H9 (cell line): ENCODE measurements at regions not wholly inside any gene's neighbourhood (a gene's known extent, or its start where the extent isn't known, plus 50 kb on each side); places are given as distances from the start of the nearest gene placed in this dataset.

Experiments used
- DNase-seq: peaks from one replicate; pipeline ENCODE4 v3.0.0-alpha.2; 2017
- H2AFZ ChIP-seq: one replicate; pipeline ENCODE4 v1.6.1; 2013; ENCODE audit warnings: mild to moderate bottlenecking, low read length, control low read depth, moderate library complexity
- H2AK5ac ChIP-seq: 2 replicates; pipeline ENCODE4 v1.6.1; 2013; ENCODE audit warnings: low read length, control low read depth, mixed read lengths; ENCODE audit not compliant: insufficient read length
- H2BK120ac ChIP-seq: one replicate; pipeline ENCODE4 v1.6.1; 2013; ENCODE audit warnings: low read depth, mild to moderate bottlenecking, low read length, control low read depth, inconsistent platforms; ENCODE audit not compliant: poor library complexity, severe bottlenecking
- H2BK12ac ChIP-seq: 2 replicates; pipeline ENCODE4 v1.6.1; 2013; ENCODE audit warnings: low read length, control low read depth, mixed read lengths, low read depth; ENCODE audit not compliant: insufficient read length
- H2BK15ac ChIP-seq: 2 replicates; pipeline ENCODE4 v1.6.1; 2013; ENCODE audit warnings: low read depth, low read length, control low read depth
- H2BK20ac ChIP-seq: one replicate; pipeline ENCODE4 v1.6.1; 2013; ENCODE audit warnings: low read depth, mild to moderate bottlenecking, low read length, control low read depth, inconsistent platforms; ENCODE audit not compliant: poor library complexity, severe bottlenecking
- H2BK5ac ChIP-seq: 2 replicates; pipeline ENCODE4 v1.6.1; 2013; ENCODE audit warnings: low read length, control low read depth, mixed read lengths; ENCODE audit not compliant: insufficient read length
- H3K14ac ChIP-seq: 2 replicates; pipeline ENCODE4 v1.6.1; 2013; ENCODE audit warnings: low read length, control low read depth; ENCODE audit not compliant: insufficient read depth
- H3K18ac ChIP-seq: 2 replicates; pipeline ENCODE4 v1.6.1; 2013; ENCODE audit warnings: low read depth, mild to moderate bottlenecking, mixed read lengths, low read length, control low read depth; ENCODE audit not compliant: insufficient read length
- H3K23ac ChIP-seq: 2 replicates; pipeline ENCODE4 v1.6.1; 2013; ENCODE audit warnings: low read length, control low read depth, mixed read lengths, low read depth; ENCODE audit not compliant: insufficient read length
- H3K23me2 ChIP-seq: 2 replicates; pipeline ENCODE4 v1.6.1; 2013; ENCODE audit warnings: low read depth, mild to moderate bottlenecking, mixed read lengths, low read length, control low read depth; ENCODE audit not compliant: insufficient read length, poor library complexity, severe bottlenecking
- H3K27ac ChIP-seq: 2 replicates; pipeline ENCODE4 v1.5.1; 2013; ENCODE audit warnings: low read length, control low read depth, mixed read lengths, low read depth; ENCODE audit not compliant: insufficient read length
- H3K27me3 ChIP-seq: 2 replicates; pipeline ENCODE4 v1.6.1; 2013; ENCODE audit warnings: low read length, control low read depth, inconsistent platforms; ENCODE audit not compliant: insufficient read depth
- H3K4ac ChIP-seq: 2 replicates; pipeline ENCODE4 v1.6.1; 2013; ENCODE audit warnings: low read depth, mild to moderate bottlenecking, control low read depth, inconsistent platforms, low read length, moderate library complexity
- H3K4me1 ChIP-seq: 2 replicates; pipeline ENCODE4 v1.6.1; 2013; ENCODE audit warnings: low read length, control low read depth, inconsistent platforms; ENCODE audit not compliant: insufficient read depth
- H3K4me2 ChIP-seq: 2 replicates; pipeline ENCODE4 v1.6.1; 2013; ENCODE audit warnings: low read length, control low read depth, mixed read lengths; ENCODE audit not compliant: insufficient read length, insufficient read depth
- H3K56ac ChIP-seq: 2 replicates; pipeline ENCODE4 v1.6.1; 2013; ENCODE audit warnings: low read depth, mild to moderate bottlenecking, mixed read lengths, low read length, control low read depth; ENCODE audit not compliant: insufficient read length
- H3K79me1 ChIP-seq: 2 replicates; pipeline ENCODE4 v1.6.1; 2013; ENCODE audit warnings: low read depth, mild to moderate bottlenecking, moderate library complexity, low read length, control low read depth, inconsistent platforms; ENCODE audit not compliant: insufficient read depth, poor library complexity, severe bottlenecking
- H3K79me2 ChIP-seq: 2 replicates; pipeline ENCODE4 v1.6.1; 2013; ENCODE audit warnings: low read length, control low read depth, inconsistent platforms; ENCODE audit not compliant: insufficient read depth
- H3K9ac ChIP-seq: 2 replicates; pipeline ENCODE4 v1.6.1; 2013; ENCODE audit warnings: low read length, control low read depth, mixed read lengths; ENCODE audit not compliant: insufficient read length; ENCODE audit errors: extremely low read depth
- H3K9me3 ChIP-seq: one replicate; pipeline ENCODE4 v1.6.1; 2013; ENCODE audit warnings: low read depth, low read length, inconsistent platforms; ENCODE audit not compliant: control insufficient read depth
- H3T11ph ChIP-seq: one replicate; pipeline ENCODE4 v1.6.1; 2013; ENCODE audit warnings: mild to moderate bottlenecking, low read length, control low read depth, inconsistent platforms
- H4K20me1 ChIP-seq: one replicate; pipeline ENCODE4 v1.6.1; 2013; ENCODE audit not compliant: control insufficient read depth, insufficient read length, insufficient read depth
- H4K5ac ChIP-seq: 2 replicates; pipeline ENCODE4 v1.6.1; 2013; ENCODE audit warnings: low read depth, mild to moderate bottlenecking, mixed read lengths, low read length, control low read depth; ENCODE audit not compliant: insufficient read length
- H4K8ac ChIP-seq: replicated peaks from 2 replicates; pipeline ENCODE4 v1.6.1; 2013; ENCODE audit warnings: low read length, control low read depth, mixed read lengths, low read depth; ENCODE audit not compliant: insufficient read length
- H4K91ac ChIP-seq: 2 replicates; pipeline ENCODE4 v1.6.1; 2013; ENCODE audit warnings: low read depth, mild to moderate bottlenecking, moderate library complexity, mixed read lengths, low read length, control low read depth; ENCODE audit not compliant: insufficient read length
- H3K27ac Mint-ChIP-seq, 3 experiments: 2 replicates in 2 of 3; 3 replicates in 1 of 3; pipeline ENCODE4 v1.8.0; 2020 to 2021; ENCODE audit warnings: mixed read lengths in 3 of 3, mild to moderate bottlenecking in 1 of 3, moderate library complexity in 1 of 3
- H3K27me3 Mint-ChIP-seq: 2 replicates; pipeline ENCODE4 v1.8.0; 2021; ENCODE audit warnings: low read depth, mild to moderate bottlenecking, moderate library complexity, mixed read lengths
- H3K36me3 Mint-ChIP-seq, 3 experiments: 2 replicates in 2 of 3; 3 replicates in 1 of 3; pipeline ENCODE4 v1.8.0; 2020 to 2021; ENCODE audit warnings: low read depth in 3 of 3, mixed read lengths in 3 of 3; ENCODE audit not compliant: insufficient read depth in 1 of 3
- H3K4me1 Mint-ChIP-seq, 2 experiments: 2 replicates each; pipeline ENCODE4 v1.8.0; 2020; ENCODE audit warnings: mixed read lengths in 2 of 2
- H3K4me3 Mint-ChIP-seq, 2 experiments: 2 replicates in 1 of 2; 3 replicates in 1 of 2; pipeline ENCODE4 v1.8.0; 2020 to 2021; ENCODE audit warnings: mild to moderate bottlenecking in 2 of 2, mixed read lengths in 2 of 2, moderate library complexity in 1 of 2
- H3K9me3 Mint-ChIP-seq, 2 experiments: 2 replicates in 1 of 2; 3 replicates in 1 of 2; pipeline ENCODE4 v1.8.0; 2020; ENCODE audit warnings: mild to moderate bottlenecking in 2 of 2, mixed read lengths in 2 of 2, moderate library complexity in 1 of 2
- WGBS: extraction: QIAGEN DNeasy Blood & Tissue Kit; methylation state at CpG from one replicate; pipeline ENCODE4 v1.1.7; 2013; ENCODE audit warnings: missing lambda C conversion rate, low lambda C conversion rate, mixed read lengths; ENCODE audit not compliant: insufficient read length; ENCODE audit errors: extremely low coverage; 5-methylcytosine and 5-hydroxymethylcytosine counted together
- TF ChIP-seq, protein P1 (sequence below): fragments of 200-600 bp; sonication (generic); conservative IDR thresholded peaks from 3 replicates; pipeline ENCODE4 v1.8.0; 2021; ENCODE audit warnings: antibody characterized with exemption, mild to moderate bottlenecking

- H2BK5ac ChIP-seq, result no peak overlapping the region
- no peak overlapping the region for H3K4me2 ChIP-seq
- H3K27me3 ChIP-seq, result no peaks in the 10 kb centered on the region
- no peak overlapping the region for H3K14ac ChIP-seq
- Mint-ChIP-seq H3K9me3 (no peaks in the 10 kb centered on the region), H3K36me3 (no peaks in the 10 kb centered on the region), H3K4me3 (no peak overlapping the region), H3K27ac (no peak overlapping the region), H3K4me1 (no peaks in the 10 kb centered on the region), H3K27me3 (no peaks in the 10 kb centered on the region)
- no peaks in the 10 kb centered on the region for H4K20me1 ChIP-seq
- H3K18ac ChIP-seq, result no peak overlapping the region
- H4K91ac ChIP-seq, result no peak overlapping the region
- H3K23ac ChIP-seq, result no peak overlapping the region
- H2BK12ac ChIP-seq, result no peak overlapping the region
- no peak overlapping the region for H4K5ac ChIP-seq
- WGBS, result no CpG with 5 or more reads among the region's 3 CpGs
- no peaks in the 10 kb centered on the region for H3K79me2 ChIP-seq
- H3K4ac ChIP-seq, result no peak overlapping the region
- H4K8ac ChIP-seq, result no peak overlapping the region
- H2BK20ac ChIP-seq, result no peak overlapping the region
- no peak overlapping the region for H2BK15ac ChIP-seq
- H2AFZ ChIP-seq, result no peak overlapping the region
- H3K9me3 ChIP-seq, result no peaks in the 10 kb centered on the region
- no peak overlapping the region for H2BK120ac ChIP-seq
- DNase-seq, result no peak
- H2AK5ac ChIP-seq, result no peak overlapping the region
- no peaks in the 10 kb centered on the region for H3K4me1 ChIP-seq
- no peak overlapping the region for H3K56ac ChIP-seq
- TF ChIP-seq, protein P1, sequence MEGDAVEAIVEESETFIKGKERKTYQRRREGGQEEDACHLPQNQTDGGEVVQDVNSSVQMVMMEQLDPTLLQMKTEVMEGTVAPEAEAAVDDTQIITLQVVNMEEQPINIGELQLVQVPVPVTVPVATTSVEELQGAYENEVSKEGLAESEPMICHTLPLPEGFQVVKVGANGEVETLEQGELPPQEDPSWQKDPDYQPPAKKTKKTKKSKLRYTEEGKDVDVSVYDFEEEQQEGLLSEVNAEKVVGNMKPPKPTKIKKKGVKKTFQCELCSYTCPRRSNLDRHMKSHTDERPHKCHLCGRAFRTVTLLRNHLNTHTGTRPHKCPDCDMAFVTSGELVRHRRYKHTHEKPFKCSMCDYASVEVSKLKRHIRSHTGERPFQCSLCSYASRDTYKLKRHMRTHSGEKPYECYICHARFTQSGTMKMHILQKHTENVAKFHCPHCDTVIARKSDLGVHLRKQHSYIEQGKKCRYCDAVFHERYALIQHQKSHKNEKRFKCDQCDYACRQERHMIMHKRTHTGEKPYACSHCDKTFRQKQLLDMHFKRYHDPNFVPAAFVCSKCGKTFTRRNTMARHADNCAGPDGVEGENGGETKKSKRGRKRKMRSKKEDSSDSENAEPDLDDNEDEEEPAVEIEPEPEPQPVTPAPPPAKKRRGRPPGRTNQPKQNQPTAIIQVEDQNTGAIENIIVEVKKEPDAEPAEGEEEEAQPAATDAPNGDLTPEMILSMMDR, result no peak
- no peak overlapping the region for H3K27ac ChIP-seq
- no peak overlapping the region for H3K9ac ChIP-seq
- H3K79me1 ChIP-seq, result no peaks in the 10 kb centered on the region
- no peak overlapping the region for H3T11ph ChIP-seq
- no peaks in the 10 kb centered on the region for H3K23me2 ChIP-seq
Measured at GRCh38 chr3:148493631-148494030, 204.1 kb upstream of the AGTR1 start.
